HEK293 (cell line): ENCODE measurements at regions not wholly inside any gene's neighbourhood (a gene's known extent, or its start where the extent isn't known, plus 50 kb on each side); places are given as distances from the start of the nearest gene placed in this dataset.

Experiments
- IKZF3 ChIP-seq: fragments of 450-650 bp; IDR thresholded peaks from 2 replicates; pipeline ENCODE4 v1.5.0; 2018; ENCODE audit warnings: missing biosample characterization, mild to moderate bottlenecking, missing genetic modification characterization, moderate library complexity
- ZBTB8A ChIP-seq: fragments of 450-650 bp; formaldehyde crosslinking; IDR thresholded peaks from 2 replicates; pipeline ENCODE4 v1.5.1; 2016; ENCODE audit warnings: missing biosample characterization, missing genetic modification characterization
- ZFP37 ChIP-seq: fragments of 450-650 bp; formaldehyde crosslinking; IDR thresholded peaks from 2 replicates; pipeline ENCODE4 v1.5.1; 2016; ENCODE audit warnings: missing biosample characterization, missing genetic modification characterization
- ZNF174 ChIP-seq: fragments of 450-650 bp; formaldehyde crosslinking; IDR thresholded peaks from 2 replicates; pipeline ENCODE4 v1.5.0; 2017; ENCODE audit warnings: missing biosample characterization, mild to moderate bottlenecking, missing genetic modification characterization
- ZNF335 ChIP-seq: fragments of 450-650 bp; formaldehyde crosslinking; conservative IDR thresholded peaks from 2 replicates; pipeline ENCODE4 v1.5.1; 2016; ENCODE audit warnings: missing biosample characterization, missing genetic modification characterization
- ZNF350 ChIP-seq: fragments of 450-650 bp; formaldehyde crosslinking; IDR thresholded peaks from 2 replicates; pipeline ENCODE4 v1.5.0; 2017; ENCODE audit warnings: missing biosample characterization, mild to moderate bottlenecking, missing genetic modification characterization
- ZNF558 ChIP-seq: fragments of 450-650 bp; formaldehyde crosslinking; IDR thresholded peaks from 2 replicates; pipeline ENCODE4 v1.5.1; 2016; ENCODE audit warnings: missing biosample characterization, missing genetic modification characterization
- ZNF830 ChIP-seq: fragments of 450-650 bp; IDR thresholded peaks from 2 replicates; pipeline ENCODE4 v1.5.0; 2018; ENCODE audit warnings: missing biosample characterization, missing genetic modification characterization, low read depth, mild to moderate bottlenecking, moderate library complexity
- TF ChIP-seq, protein P1 (sequence below): fragments of 450-650 bp; formaldehyde crosslinking; IDR thresholded peaks from 2 replicates; pipeline ENCODE4 v1.5.1; 2016; ENCODE audit warnings: missing biosample characterization, missing genetic modification characterization
- TF ChIP-seq, protein P2 (sequence below): fragments of 450-650 bp; formaldehyde crosslinking; IDR thresholded peaks from 2 replicates; pipeline ENCODE4 v1.5.1; 2016; ENCODE audit warnings: missing biosample characterization, missing genetic modification characterization

- no peak for TF ChIP-seq ZNF174
- TF ChIP-seq ZNF830: no peak
- no peak for TF ChIP-seq ZNF335 (tag by site-specific recombination)
- TF ChIP-seq, protein P1, sequence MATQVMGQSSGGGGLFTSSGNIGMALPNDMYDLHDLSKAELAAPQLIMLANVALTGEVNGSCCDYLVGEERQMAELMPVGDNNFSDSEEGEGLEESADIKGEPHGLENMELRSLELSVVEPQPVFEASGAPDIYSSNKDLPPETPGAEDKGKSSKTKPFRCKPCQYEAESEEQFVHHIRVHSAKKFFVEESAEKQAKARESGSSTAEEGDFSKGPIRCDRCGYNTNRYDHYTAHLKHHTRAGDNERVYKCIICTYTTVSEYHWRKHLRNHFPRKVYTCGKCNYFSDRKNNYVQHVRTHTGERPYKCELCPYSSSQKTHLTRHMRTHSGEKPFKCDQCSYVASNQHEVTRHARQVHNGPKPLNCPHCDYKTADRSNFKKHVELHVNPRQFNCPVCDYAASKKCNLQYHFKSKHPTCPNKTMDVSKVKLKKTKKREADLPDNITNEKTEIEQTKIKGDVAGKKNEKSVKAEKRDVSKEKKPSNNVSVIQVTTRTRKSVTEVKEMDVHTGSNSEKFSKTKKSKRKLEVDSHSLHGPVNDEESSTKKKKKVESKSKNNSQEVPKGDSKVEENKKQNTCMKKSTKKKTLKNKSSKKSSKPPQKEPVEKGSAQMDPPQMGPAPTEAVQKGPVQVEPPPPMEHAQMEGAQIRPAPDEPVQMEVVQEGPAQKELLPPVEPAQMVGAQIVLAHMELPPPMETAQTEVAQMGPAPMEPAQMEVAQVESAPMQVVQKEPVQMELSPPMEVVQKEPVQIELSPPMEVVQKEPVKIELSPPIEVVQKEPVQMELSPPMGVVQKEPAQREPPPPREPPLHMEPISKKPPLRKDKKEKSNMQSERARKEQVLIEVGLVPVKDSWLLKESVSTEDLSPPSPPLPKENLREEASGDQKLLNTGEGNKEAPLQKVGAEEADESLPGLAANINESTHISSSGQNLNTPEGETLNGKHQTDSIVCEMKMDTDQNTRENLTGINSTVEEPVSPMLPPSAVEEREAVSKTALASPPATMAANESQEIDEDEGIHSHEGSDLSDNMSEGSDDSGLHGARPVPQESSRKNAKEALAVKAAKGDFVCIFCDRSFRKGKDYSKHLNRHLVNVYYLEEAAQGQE (tag by site-specific recombination): no peak
- TF ChIP-seq, protein P2, sequence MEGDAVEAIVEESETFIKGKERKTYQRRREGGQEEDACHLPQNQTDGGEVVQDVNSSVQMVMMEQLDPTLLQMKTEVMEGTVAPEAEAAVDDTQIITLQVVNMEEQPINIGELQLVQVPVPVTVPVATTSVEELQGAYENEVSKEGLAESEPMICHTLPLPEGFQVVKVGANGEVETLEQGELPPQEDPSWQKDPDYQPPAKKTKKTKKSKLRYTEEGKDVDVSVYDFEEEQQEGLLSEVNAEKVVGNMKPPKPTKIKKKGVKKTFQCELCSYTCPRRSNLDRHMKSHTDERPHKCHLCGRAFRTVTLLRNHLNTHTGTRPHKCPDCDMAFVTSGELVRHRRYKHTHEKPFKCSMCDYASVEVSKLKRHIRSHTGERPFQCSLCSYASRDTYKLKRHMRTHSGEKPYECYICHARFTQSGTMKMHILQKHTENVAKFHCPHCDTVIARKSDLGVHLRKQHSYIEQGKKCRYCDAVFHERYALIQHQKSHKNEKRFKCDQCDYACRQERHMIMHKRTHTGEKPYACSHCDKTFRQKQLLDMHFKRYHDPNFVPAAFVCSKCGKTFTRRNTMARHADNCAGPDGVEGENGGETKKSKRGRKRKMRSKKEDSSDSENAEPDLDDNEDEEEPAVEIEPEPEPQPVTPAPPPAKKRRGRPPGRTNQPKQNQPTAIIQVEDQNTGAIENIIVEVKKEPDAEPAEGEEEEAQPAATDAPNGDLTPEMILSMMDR (tag by site-specific recombination): no peak
- no peak for TF ChIP-seq IKZF3 (tag by site-specific recombination)
- no peak for TF ChIP-seq ZNF558 (tag by site-specific recombination)
- no peak for TF ChIP-seq ZFP37 (tag by site-specific recombination)
- no peak for TF ChIP-seq ZNF350 (tag by site-specific recombination)
- no peak for TF ChIP-seq ZBTB8A (tag by site-specific recombination)
These were observed 437.2 kb upstream of the TNP1 start for GRCh38 chr2:217297096-217297495.
